Keratinocyte (primary cell): ENCODE measurements at regions not wholly inside any gene's neighbourhood (a gene's known extent, or its start where the extent isn't known, plus 50 kb on each side); places are given as distances from the start of the nearest gene placed in this dataset.

Experiments used
- DNase-seq: peaks from one replicate; pipeline ENCODE4 v3.0.0-alpha.2; 2011; ENCODE audit warnings: low read depth, missing footprints, low spot score
- FAIRE-seq: peaks from 2 replicates; lab custom pipeline; 2011; peaks lifted over from hg19 to GRCh38; lab: Jason Lieb, UNC
- H2AFZ ChIP-seq: 2 replicates; pipeline ENCODE4 v1.6.0; 2012; ENCODE audit warnings: low read length, control low read depth, inconsistent platforms; ENCODE audit not compliant: control insufficient read depth
- H3K27ac ChIP-seq: 2 replicates; pipeline ENCODE4 v1.5.1; 2011; ENCODE audit warnings: low read length; ENCODE audit not compliant: control insufficient read depth, insufficient read depth
- H3K27me3 ChIP-seq: 3 replicates; pipeline ENCODE4 v1.6.0; 2011; ENCODE audit warnings: low read length; ENCODE audit not compliant: control insufficient read depth, insufficient read depth; ENCODE audit errors: extremely low read depth
- H3K36me3 ChIP-seq, 2 experiments: 2 replicates in 1 of 2; 3 replicates in 1 of 2; pipeline ENCODE4 v1.5.1; 2011; ENCODE audit warnings: low read length in 2 of 2, mild to moderate bottlenecking in 1 of 2; ENCODE audit not compliant: control insufficient read depth in 2 of 2, insufficient read depth in 2 of 2; ENCODE audit errors: extremely low read depth in 1 of 2
- H3K4me1 ChIP-seq: 3 replicates; pipeline ENCODE4 v1.5.1; 2011; ENCODE audit warnings: low read length; ENCODE audit not compliant: control insufficient read depth, insufficient read depth; ENCODE audit errors: extremely low read depth
- H3K4me2 ChIP-seq: 3 replicates; pipeline ENCODE4 v1.6.0; 2011; ENCODE audit warnings: low read depth, low read length; ENCODE audit not compliant: control insufficient read depth, insufficient read depth; ENCODE audit errors: extremely low read depth
- H3K4me3 ChIP-seq, 3 experiments: fragments of 200-600 bp in 1 of 3; sonication (generic) in 1 of 3; 2 replicates in 2 of 3; 3 replicates in 1 of 3; pipeline ENCODE4 v1.5.1; 2011 to 2016; ENCODE audit warnings: low read length in 3 of 3, mild to moderate bottlenecking in 3 of 3, control low read depth in 2 of 3, inconsistent platforms in 1 of 3, low read depth in 1 of 3, mixed read lengths in 1 of 3, mixed run types in 1 of 3, moderate library complexity in 1 of 3; ENCODE audit not compliant: control insufficient read depth in 2 of 3, insufficient read depth in 2 of 3; ENCODE audit errors: extremely low read depth in 1 of 3
- H3K79me2 ChIP-seq: 2 replicates; pipeline ENCODE4 v1.6.0; 2012; ENCODE audit warnings: low read length; ENCODE audit not compliant: control insufficient read depth, insufficient read depth
- H3K9ac ChIP-seq: 3 replicates; pipeline ENCODE4 v1.6.0; 2011; ENCODE audit warnings: low read length; ENCODE audit not compliant: control insufficient read depth, insufficient read depth; ENCODE audit errors: extremely low read depth
- H3K9me1 ChIP-seq: 3 replicates; pipeline ENCODE4 v1.6.0; 2011; ENCODE audit warnings: low read length; ENCODE audit not compliant: control insufficient read depth, insufficient read depth; ENCODE audit errors: extremely low read depth
- H3K9me3 ChIP-seq: 2 replicates; pipeline ENCODE4 v1.5.1; 2012; ENCODE audit warnings: low read depth, low read length; ENCODE audit not compliant: control insufficient read depth
- H4K20me1 ChIP-seq: 3 replicates; pipeline ENCODE4 v1.6.0; 2011; ENCODE audit warnings: low read length; ENCODE audit not compliant: control insufficient read depth, insufficient read depth; ENCODE audit errors: extremely low read depth
- EZH2 ChIP-seq: IDR thresholded peaks from one replicate; pipeline ENCODE4 v1.6.1; 2012; ENCODE audit warnings: inconsistent platforms, mild to moderate bottlenecking, low read length, moderate library complexity
- dilution Hi-C: fragments of 300-500 bp; cut with MboI; formaldehyde crosslinking; loops from one replicate; pipeline ENCODE4 v1.7.0; 2020; ENCODE audit warnings: low sequenced_read_pairs; ENCODE audit not compliant: extremely low pct_ligation_motif_present
- TF ChIP-seq, protein P1 (sequence below), 3 experiments: IDR thresholded peaks in 1 of 3; conservative IDR thresholded peaks in 1 of 3; optimal IDR thresholded peaks in 1 of 3; 2 replicates in 2 of 3; 3 replicates in 1 of 3; pipeline versions ENCODE3 to v1.5.1; 2011; ENCODE audit warnings: low read length in 3 of 3, mild to moderate bottlenecking in 3 of 3, moderate library complexity in 2 of 3, control low read depth in 1 of 3, inconsistent platforms in 1 of 3; ENCODE audit not compliant: insufficient read depth in 2 of 3; ENCODE audit errors: extremely low read depth in 1 of 3

DNA sequence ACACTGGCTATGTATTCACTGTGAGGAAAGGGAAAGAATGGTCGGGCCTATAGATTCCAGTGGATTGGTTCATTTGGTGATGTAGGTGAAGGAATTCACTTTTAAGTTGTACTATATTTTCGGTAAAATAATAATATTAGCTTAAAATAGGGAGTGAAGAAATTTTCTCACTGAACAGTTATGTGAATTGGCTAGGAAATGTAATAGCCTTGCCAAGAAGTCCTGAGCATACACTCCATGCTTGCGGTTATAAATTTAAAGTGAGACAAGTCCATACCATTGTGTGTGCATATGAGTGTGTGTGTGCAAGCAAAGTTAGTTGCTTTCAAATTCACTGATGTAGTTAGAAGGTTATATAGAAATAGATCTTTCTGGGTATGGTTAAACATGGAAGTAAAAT is 1651.0 kb downstream of the NCAM2 start:
- Histone ChIP-seq H4K20me1 (no peaks in the 10 kb centered on the region), H3K36me3 (no peaks in the 10 kb centered on the region), H3K4me3 (no peak overlapping the region), H3K27me3 (no peaks in the 10 kb centered on the region), H3K9ac (no peak overlapping the region), H3K9me3 (peaks cover 4% of the 10 kb centered on the region), H3K27ac (no peak overlapping the region), H2AFZ (no peak overlapping the region), H3K79me2 (no peaks in the 10 kb centered on the region), H3K9me1 (no peaks in the 10 kb centered on the region), H3K4me1 (no peaks in the 10 kb centered on the region), H3K4me2 (no peak overlapping the region)
- no peak for TF ChIP-seq EZH2
- TF ChIP-seq, protein P1, sequence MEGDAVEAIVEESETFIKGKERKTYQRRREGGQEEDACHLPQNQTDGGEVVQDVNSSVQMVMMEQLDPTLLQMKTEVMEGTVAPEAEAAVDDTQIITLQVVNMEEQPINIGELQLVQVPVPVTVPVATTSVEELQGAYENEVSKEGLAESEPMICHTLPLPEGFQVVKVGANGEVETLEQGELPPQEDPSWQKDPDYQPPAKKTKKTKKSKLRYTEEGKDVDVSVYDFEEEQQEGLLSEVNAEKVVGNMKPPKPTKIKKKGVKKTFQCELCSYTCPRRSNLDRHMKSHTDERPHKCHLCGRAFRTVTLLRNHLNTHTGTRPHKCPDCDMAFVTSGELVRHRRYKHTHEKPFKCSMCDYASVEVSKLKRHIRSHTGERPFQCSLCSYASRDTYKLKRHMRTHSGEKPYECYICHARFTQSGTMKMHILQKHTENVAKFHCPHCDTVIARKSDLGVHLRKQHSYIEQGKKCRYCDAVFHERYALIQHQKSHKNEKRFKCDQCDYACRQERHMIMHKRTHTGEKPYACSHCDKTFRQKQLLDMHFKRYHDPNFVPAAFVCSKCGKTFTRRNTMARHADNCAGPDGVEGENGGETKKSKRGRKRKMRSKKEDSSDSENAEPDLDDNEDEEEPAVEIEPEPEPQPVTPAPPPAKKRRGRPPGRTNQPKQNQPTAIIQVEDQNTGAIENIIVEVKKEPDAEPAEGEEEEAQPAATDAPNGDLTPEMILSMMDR (optimal IDR thresholded peaks at IDR 0.05 in 1 of 3, IDR thresholded peaks at IDR 0.05 in 1 of 3, conservative IDR thresholded peaks at IDR 0.05 in 1 of 3; ENCODE audit: extremely low read depth in 1 of 3, insufficient read depth in 2 of 3, low read length in 3 of 3) = no peak
- dilution Hi-C loops = no loop called here
- FAIRE-seq (no peak), DNase-seq (no peak)

DNA sequence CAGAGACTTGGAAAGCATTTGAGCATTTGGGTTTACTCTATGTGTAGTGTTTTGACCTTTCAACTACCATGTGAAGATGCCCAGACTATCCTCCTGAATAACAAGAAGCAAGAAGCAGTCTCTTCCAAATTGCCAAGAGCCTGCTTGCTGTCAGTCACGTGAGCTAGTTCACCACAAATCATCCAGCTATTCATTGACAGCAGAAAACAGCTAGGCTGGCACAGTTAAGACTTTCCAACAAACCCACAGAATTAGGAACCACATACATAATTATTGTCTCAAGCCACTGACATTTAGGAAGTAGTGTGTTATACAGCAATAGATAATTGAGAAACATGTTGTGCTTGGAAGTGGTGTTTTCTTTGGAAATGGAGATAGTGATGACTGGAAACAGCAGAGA is 1652.0 kb downstream of the NCAM2 start:
- Histone ChIP-seq H3K4me2 (no peak overlapping the region), H3K4me1 (no peaks in the 10 kb centered on the region), H3K9me1 (no peaks in the 10 kb centered on the region), H3K9me3 (peaks cover 4% of the 10 kb centered on the region), H3K79me2 (no peaks in the 10 kb centered on the region), H3K9ac (no peak overlapping the region), H2AFZ (no peak overlapping the region), H3K4me3 (no peak overlapping the region), H3K27ac (no peak overlapping the region), H4K20me1 (no peaks in the 10 kb centered on the region), H3K36me3 (no peaks in the 10 kb centered on the region), H3K27me3 (no peaks in the 10 kb centered on the region)
- FAIRE-seq (no peak), DNase-seq (no peak)
- TF ChIP-seq, protein P1 (optimal IDR thresholded peaks at IDR 0.05 in 1 of 3, IDR thresholded peaks at IDR 0.05 in 1 of 3, conservative IDR thresholded peaks at IDR 0.05 in 1 of 3; ENCODE audit: extremely low read depth in 1 of 3, insufficient read depth in 2 of 3, low read length in 3 of 3) = no peak
- TF ChIP-seq EZH2 = no peak
- dilution Hi-C loops = no loop called here
